Mammary epithelial cell (primary cell): ENCODE measurements at regions not wholly inside any gene's neighbourhood (a gene's known extent, or its start where the extent isn't known, plus 50 kb on each side); places are given as distances from the start of the nearest gene placed in this dataset.

Source experiments
- CTCF ChIP-seq, 2 donors: IDR thresholded peaks in 1 of 2; conservative IDR thresholded peaks in 1 of 2; 2 replicates each; pipeline ENCODE4 v1.5.1; 2011 to 2012; ENCODE audit warnings: inconsistent platforms in 2 of 2, low read length in 2 of 2, mild to moderate bottlenecking in 2 of 2, control low read depth in 1 of 2, low read depth in 1 of 2; ENCODE audit not compliant: insufficient read depth in 1 of 2; ENCODE audit errors: extremely low read depth in 1 of 2
- EZH2 ChIP-seq: IDR thresholded peaks from 2 replicates; pipeline ENCODE4 v1.6.1; 2012; ENCODE audit warnings: low read length, inconsistent platforms, borderline replicate concordance

- TF ChIP-seq CTCF (conservative IDR thresholded peaks at IDR 0.05 in 1 of 2, IDR thresholded peaks at IDR 0.05 in 1 of 2; ENCODE audit: extremely low read depth in 1 of 2, insufficient read depth in 1 of 2, low read depth in 1 of 2, low read length in 2 of 2), result no peak
- no peak for TF ChIP-seq EZH2
Measured at GRCh38 chr1:232568331-232568852, 61.5 kb downstream of the SIPA1L2 start.
